Activated B cell treated with CpG ODN at 0.5 μM for 24 hours (primary cell): ENCODE measurements at regions not wholly inside any gene's neighbourhood (a gene's known extent, or its start where the extent isn't known, plus 50 kb on each side); places are given as distances from the start of the nearest gene placed in this dataset.

ENCODE experiments used
- ATAC-seq: fragments of 200-7000 bp; cut with Tn5 transposase; one replicate; pipeline ENCODE4 v1.10.0; 2021; ENCODE audit warnings: low read depth, mild to moderate bottlenecking, moderate library complexity
- CTCF ChIA-PET: fragments of 350-600 bp; sonication (Branson Sonifier 250); formaldehyde crosslinking; loops from one replicate; lab custom pipeline; 2021; ENCODE audit warnings: antibody characterized with exemption; lab: Charles Lee
- POLR2A ChIA-PET: fragments of 350-600 bp; sonication (Branson Sonifier 250); formaldehyde crosslinking; loops from one replicate; lab custom pipeline; 2021; ENCODE audit warnings: antibody characterized with exemption; lab: Charles Lee
- DNase-seq: peaks from one replicate; pipeline ENCODE4 v3.0.0; 2022
- H3K27ac Mint-ChIP-seq: one replicate; pipeline ENCODE4 v1.8.0; 2020; ENCODE audit warnings: mixed read lengths
- H3K27me3 Mint-ChIP-seq: one replicate; pipeline ENCODE4 v1.8.0; 2021; ENCODE audit warnings: mixed read lengths
- H3K36me3 Mint-ChIP-seq: one replicate; pipeline ENCODE4 v1.8.0; 2021; ENCODE audit warnings: low read depth, mixed read lengths
- H3K4me1 Mint-ChIP-seq: one replicate; pipeline ENCODE4 v1.8.0; 2021; ENCODE audit warnings: mixed read lengths
- H3K4me3 Mint-ChIP-seq: one replicate; pipeline ENCODE4 v1.8.0; 2020; ENCODE audit warnings: mild to moderate bottlenecking, mixed read lengths
- H3K9me3 Mint-ChIP-seq: one replicate; pipeline ENCODE4 v1.8.0; 2020; ENCODE audit warnings: mixed read lengths
- intact Hi-C: fragments of 100-400 bp; cut with micrococcal nuclease; formaldehyde crosslinking; loops from one replicate; pipeline ENCODE4 v1.15.1; 2024
- TF ChIP-seq, protein P1 (sequence below): fragments of 200-600 bp; IDR thresholded peaks from one replicate; pipeline ENCODE4 v1.8.0; 2022; ENCODE audit warnings: antibody characterized with exemption, mild to moderate bottlenecking

DNA sequence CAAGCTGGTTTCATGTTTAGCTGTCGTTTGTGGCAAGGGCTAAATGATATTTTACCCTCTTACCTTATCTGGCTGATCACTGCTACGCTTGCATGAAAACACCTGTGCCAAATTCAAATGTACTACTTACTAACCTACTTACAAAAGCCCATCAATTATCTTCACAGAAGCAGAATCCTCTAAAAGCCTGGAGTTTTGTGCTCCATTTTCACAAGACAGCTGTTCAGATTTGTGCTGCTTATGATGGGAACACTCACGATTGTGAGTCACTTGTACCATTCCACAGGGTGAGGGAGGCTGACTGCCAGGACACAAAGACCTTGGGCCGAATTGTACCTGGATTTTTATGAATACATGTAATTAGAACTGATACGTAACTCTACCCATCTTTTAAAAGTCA lies 245.0 kb upstream of the NPY start:
- ATAC-seq: no peak
- POLR2A ChIA-PET: no interaction called here
- CTCF ChIA-PET: no interaction called here

DNA sequence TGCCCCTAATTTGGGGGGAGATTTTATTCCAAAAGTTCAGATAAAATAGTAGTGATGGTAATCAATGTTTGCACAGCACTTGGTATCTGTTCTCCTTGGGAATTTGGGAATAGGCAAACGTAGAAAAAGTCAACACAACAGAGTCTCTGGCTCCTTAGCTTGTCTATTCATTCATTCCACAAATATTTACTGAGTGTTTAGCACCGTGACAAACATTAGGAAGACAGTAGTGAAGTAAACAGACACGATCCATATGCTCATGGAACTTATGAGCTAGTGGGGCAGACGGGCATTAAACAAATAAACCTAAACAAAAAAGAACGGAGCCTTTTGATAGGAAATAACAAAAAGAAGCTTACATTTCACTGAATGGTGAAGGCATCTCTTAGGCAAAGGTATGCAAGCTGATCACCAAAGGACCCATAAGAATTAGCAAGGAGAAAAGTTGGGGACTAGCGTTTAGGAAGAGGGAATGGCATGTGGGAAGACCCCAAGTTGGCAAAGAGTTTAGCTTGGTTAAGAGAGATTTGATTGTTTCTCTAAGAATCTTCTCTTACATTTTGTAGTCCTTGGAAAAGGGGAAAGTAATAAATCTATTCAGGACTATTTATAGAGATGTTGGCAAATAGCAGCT lies 243.9 kb upstream of the NPY start:
- ATAC-seq (no peak), DNase-seq (no peak)
- Mint-ChIP-seq H3K4me3 (no peak overlapping the region), H3K9me3 (peaks cover 3% of the 10 kb centered on the region), H3K27ac (no peak overlapping the region), H3K27me3 (peaks cover 3% of the 10 kb centered on the region), H3K36me3 (no peaks in the 10 kb centered on the region), H3K4me1 (peaks cover 3% of the 10 kb centered on the region)
- ChIA-PET POLR2A (no interaction called here), CTCF (no interaction called here)
- TF ChIP-seq, protein P1, sequence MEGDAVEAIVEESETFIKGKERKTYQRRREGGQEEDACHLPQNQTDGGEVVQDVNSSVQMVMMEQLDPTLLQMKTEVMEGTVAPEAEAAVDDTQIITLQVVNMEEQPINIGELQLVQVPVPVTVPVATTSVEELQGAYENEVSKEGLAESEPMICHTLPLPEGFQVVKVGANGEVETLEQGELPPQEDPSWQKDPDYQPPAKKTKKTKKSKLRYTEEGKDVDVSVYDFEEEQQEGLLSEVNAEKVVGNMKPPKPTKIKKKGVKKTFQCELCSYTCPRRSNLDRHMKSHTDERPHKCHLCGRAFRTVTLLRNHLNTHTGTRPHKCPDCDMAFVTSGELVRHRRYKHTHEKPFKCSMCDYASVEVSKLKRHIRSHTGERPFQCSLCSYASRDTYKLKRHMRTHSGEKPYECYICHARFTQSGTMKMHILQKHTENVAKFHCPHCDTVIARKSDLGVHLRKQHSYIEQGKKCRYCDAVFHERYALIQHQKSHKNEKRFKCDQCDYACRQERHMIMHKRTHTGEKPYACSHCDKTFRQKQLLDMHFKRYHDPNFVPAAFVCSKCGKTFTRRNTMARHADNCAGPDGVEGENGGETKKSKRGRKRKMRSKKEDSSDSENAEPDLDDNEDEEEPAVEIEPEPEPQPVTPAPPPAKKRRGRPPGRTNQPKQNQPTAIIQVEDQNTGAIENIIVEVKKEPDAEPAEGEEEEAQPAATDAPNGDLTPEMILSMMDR: no peak
- intact Hi-C loops: no loop called here

More for the DNA sequence above, 245.0 kb upstream of the NPY start:
- Mint-ChIP-seq H3K9me3 (no peaks in the 10 kb centered on the region), H3K36me3 (no peaks in the 10 kb centered on the region), H3K4me3 (no peak overlapping the region), H3K4me1 (peaks cover 3% of the 10 kb centered on the region), H3K27ac (no peak overlapping the region), H3K27me3 (no peaks in the 10 kb centered on the region)
- no peak for DNase-seq
- intact Hi-C loops: no loop called here
- TF ChIP-seq, protein P1: no peak

DNA sequence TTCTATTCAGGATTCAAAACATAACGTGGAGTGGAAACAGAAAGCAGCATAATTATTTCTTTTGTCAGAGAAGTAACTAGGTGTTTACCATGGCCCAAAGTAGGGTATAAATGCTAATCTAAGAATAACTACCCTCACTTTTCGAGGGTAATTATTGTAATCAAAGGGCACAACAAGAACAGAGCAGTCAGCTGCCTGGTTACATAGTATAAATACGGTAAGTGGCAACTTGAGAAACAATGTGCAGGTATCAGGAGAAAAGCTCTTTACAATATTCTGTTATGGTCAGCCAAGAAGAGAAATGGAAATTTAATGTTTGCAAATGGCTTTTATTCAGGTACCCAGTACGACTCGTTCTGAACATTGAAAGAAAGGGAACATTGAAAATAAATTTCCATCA lies 242.0 kb upstream of the NPY start:
- intact Hi-C loops: no loop called here
- DNase-seq: no peak

DNA sequence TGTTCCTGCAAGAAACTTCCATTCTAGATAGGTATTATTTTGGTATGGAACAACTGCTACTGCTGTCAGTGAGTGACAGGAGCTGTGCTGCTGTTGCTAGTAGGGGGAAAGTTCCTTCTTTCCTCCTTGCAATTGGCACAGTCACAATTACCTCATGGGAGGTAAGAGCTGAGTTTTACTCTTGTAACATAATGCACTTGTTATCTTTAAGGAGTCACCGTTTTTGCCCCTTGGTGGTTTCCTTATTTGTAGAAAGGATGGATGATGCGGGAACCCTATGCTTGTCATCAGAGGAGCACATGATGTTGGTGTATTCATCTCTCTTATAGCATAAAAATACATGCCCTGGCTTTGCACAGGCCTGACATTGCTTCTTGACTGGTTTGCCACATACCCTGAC lies 234.7 kb upstream of the NPY start:
- ChIA-PET POLR2A (no interaction called here), CTCF (no interaction called here)
- Mint-ChIP-seq H3K4me3 (no peak overlapping the region), H3K36me3 (no peaks in the 10 kb centered on the region), H3K4me1 (no peaks in the 10 kb centered on the region), H3K27ac (no peak overlapping the region), H3K9me3 (peaks cover 2% of the 10 kb centered on the region), H3K27me3 (peaks cover 5% of the 10 kb centered on the region)
- ATAC-seq (no peak), DNase-seq (no peak)
- intact Hi-C loops: no loop called here
- TF ChIP-seq, protein P1: no peak

More for the DNA sequence above, 242.0 kb upstream of the NPY start:
- H3K27me3 Mint-ChIP-seq: peaks cover 3% of the 10 kb centered on the region
- H3K36me3 Mint-ChIP-seq: no peaks in the 10 kb centered on the region
- CTCF ChIA-PET: no interaction called here
- POLR2A ChIA-PET: no interaction called here
- no peaks in the 10 kb centered on the region for H3K4me1 Mint-ChIP-seq
- ATAC-seq: no peak
- TF ChIP-seq, protein P1: no peak
- peaks cover 3% of the 10 kb centered on the region for H3K9me3 Mint-ChIP-seq
- no peak overlapping the region for H3K4me3 Mint-ChIP-seq
- no peak overlapping the region for H3K27ac Mint-ChIP-seq

DNA sequence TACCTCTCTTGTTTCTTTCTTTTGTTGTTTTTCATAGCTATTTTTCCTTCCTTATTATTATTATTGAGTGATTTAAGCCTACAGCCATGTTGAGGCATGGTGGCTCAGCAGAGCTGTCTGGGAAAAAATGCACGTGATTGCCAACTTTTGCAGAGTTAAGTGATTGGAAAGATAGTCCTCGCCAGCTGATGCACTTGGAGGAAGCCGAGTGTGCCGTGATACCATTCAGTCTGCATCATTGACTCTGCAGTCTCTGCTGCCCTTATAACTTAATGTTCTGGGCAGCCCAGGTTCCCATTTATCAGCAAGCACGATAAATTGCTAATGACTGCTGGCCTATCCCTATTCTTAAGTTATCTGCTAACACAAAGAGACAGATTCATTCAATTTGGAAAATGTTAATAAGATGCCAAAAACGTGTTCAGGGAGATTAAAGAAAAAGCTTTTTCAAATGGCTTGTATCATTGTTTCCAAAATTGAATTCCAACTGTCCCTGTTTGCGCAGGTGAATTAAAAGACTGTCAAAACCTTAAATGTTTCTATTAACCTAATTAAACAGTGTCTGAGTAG lies 232.9 kb upstream of the NPY start:
- H3K4me3 Mint-ChIP-seq: no peak overlapping the region
- DNase-seq (no peak), ATAC-seq (no peak)
- H3K27me3 Mint-ChIP-seq: peaks cover 12% of the 10 kb centered on the region
- H3K36me3 Mint-ChIP-seq: no peaks in the 10 kb centered on the region
- H3K27ac Mint-ChIP-seq: no peak overlapping the region
- TF ChIP-seq, protein P1: no peak
- ChIA-PET POLR2A (no interaction called here), CTCF (no interaction called here)
- H3K9me3 Mint-ChIP-seq: no peaks in the 10 kb centered on the region
- H3K4me1 Mint-ChIP-seq: no peaks in the 10 kb centered on the region
- intact Hi-C loops: no loop called here
